H1 (cell line): ENCODE measurements at regions not wholly inside any gene's neighbourhood (a gene's known extent, or its start where the extent isn't known, plus 50 kb on each side); places are given as distances from the start of the nearest gene placed in this dataset.

Experiments used
- CTCF ChIA-PET: fragments of 300-600 bp; sonication (Branson Sonifier 250); formaldehyde crosslinking; loops from one replicate; lab custom pipeline; 2021; ENCODE audit not compliant: partially characterized antibody; lab: Charles Lee
- POLR2A ChIA-PET: fragments of 300-600 bp; sonication (Branson Sonifier 250); formaldehyde crosslinking; loops from one replicate; lab custom pipeline; 2021; ENCODE audit warnings: inconsistent platforms; ENCODE audit not compliant: partially characterized antibody; lab: Charles Lee
- DNase-seq, 2 experiments: peaks; one replicate each; pipeline versions ENCODE4 v3.0.0 to v3.0.0-alpha.2; 2010 to 2022; ENCODE audit warnings: low spot score in 2 of 2, low read depth in 1 of 2, mixed read lengths in 1 of 2
- FAIRE-seq: peaks from 2 replicates; lab custom pipeline; 2011; peaks lifted over from hg19 to GRCh38; lab: Jason Lieb, UNC
- H2AFZ ChIP-seq: 2 replicates; pipeline ENCODE4 v1.8.1; 2012; ENCODE audit warnings: low read length, inconsistent platforms
- H2AK5ac ChIP-seq: 2 replicates; pipeline ENCODE4 v1.6.1; 2013; ENCODE audit warnings: low read depth, low read length
- H2BK120ac ChIP-seq: replicated peaks from 2 replicates; pipeline ENCODE3; 2013; ENCODE audit warnings: low read depth, low read length, inconsistent platforms
- H2BK12ac ChIP-seq: 2 replicates; pipeline ENCODE4 v1.6.1; 2013; ENCODE audit warnings: low read depth, low read length
- H2BK15ac ChIP-seq: 2 replicates; pipeline ENCODE4 v1.6.1; 2013; ENCODE audit warnings: low read length
- H2BK20ac ChIP-seq: 2 replicates; pipeline ENCODE4 v1.6.1; 2013; ENCODE audit warnings: low read length
- H2BK5ac ChIP-seq: 2 replicates; pipeline ENCODE4 v1.6.1; 2013; ENCODE audit warnings: low read depth, low read length
- H3K14ac ChIP-seq: 2 replicates; pipeline ENCODE4 v1.6.1; 2013; ENCODE audit warnings: inconsistent platforms; ENCODE audit not compliant: insufficient read length
- H3K18ac ChIP-seq: 2 replicates; pipeline ENCODE4 v1.6.1; 2013; ENCODE audit warnings: low read length; ENCODE audit errors: extremely low read depth
- H3K23ac ChIP-seq: 2 replicates; pipeline ENCODE4 v1.6.1; 2013; ENCODE audit warnings: inconsistent platforms; ENCODE audit not compliant: insufficient read length
- H3K23me2 ChIP-seq: 2 replicates; pipeline ENCODE4 v1.6.1; 2013; ENCODE audit warnings: low read depth, low read length
- H3K27ac ChIP-seq: 2 replicates; pipeline ENCODE4 v1.6.1; 2011; ENCODE audit warnings: low read depth, low read length, inconsistent platforms
- H3K27me3 ChIP-seq, 4 experiments: replicated peaks in 1 of 4; 1 replicate in 1 of 4; 2 replicates in 3 of 4; pipeline versions ENCODE4 v1.6.1 to v1.8.1; 2011 to 2013; ENCODE audit warnings: low read length in 3 of 4, mild to moderate bottlenecking in 3 of 4, inconsistent platforms in 2 of 4, mixed read lengths in 2 of 4, moderate library complexity in 1 of 4; ENCODE audit not compliant: control insufficient read depth in 3 of 4, insufficient read depth in 3 of 4; ENCODE audit errors: extremely low read depth in 1 of 4
- H3K36me3 ChIP-seq, 4 experiments: 2 replicates each; pipeline versions ENCODE4 v1.6.1 to v1.8.1; 2011 to 2013; ENCODE audit warnings: mild to moderate bottlenecking in 4 of 4, low read length in 3 of 4, moderate library complexity in 2 of 4, control low read depth in 1 of 4, inconsistent platforms in 1 of 4; ENCODE audit not compliant: insufficient read depth in 4 of 4, control insufficient read depth in 2 of 4
- H3K4ac ChIP-seq: replicated peaks from 2 replicates; pipeline ENCODE3; 2013; ENCODE audit warnings: low read length, low read depth, mixed read lengths, inconsistent platforms; ENCODE audit not compliant: insufficient read length
- H3K4me1 ChIP-seq, 4 experiments: replicated peaks in 1 of 4; 1 replicate in 1 of 4; 2 replicates in 3 of 4; pipeline versions ENCODE4 v1.6.1 to v1.8.1; 2011 to 2013; ENCODE audit warnings: low read length in 3 of 4, inconsistent platforms in 2 of 4, mixed read lengths in 1 of 4; ENCODE audit not compliant: insufficient read depth in 4 of 4, control insufficient read depth in 3 of 4
- H3K4me2 ChIP-seq, 2 experiments: 2 replicates each; pipeline versions ENCODE4 v1.6.1 to v1.8.1; 2011 to 2013; ENCODE audit warnings: low read depth in 2 of 2, low read length in 2 of 2, control low read depth in 1 of 2, inconsistent platforms in 1 of 2, mild to moderate bottlenecking in 1 of 2; ENCODE audit not compliant: insufficient read depth in 1 of 2
- H3K4me3 ChIP-seq, 4 experiments: fragments of 200-600, 300-600 bp in 1 of 4; sonication (generic), shearing (Covaris generic), sonication (Bioruptor Twin) in 1 of 4; 2 replicates each; pipeline versions ENCODE4 v1.5.1 to v1.8.1; 2011 to 2016; ENCODE audit warnings: low read length in 4 of 4, low read depth in 3 of 4, control low read depth in 2 of 4, inconsistent platforms in 2 of 4, mild to moderate bottlenecking in 2 of 4, mixed read lengths in 1 of 4, moderate library complexity in 1 of 4; ENCODE audit not compliant: insufficient read depth in 2 of 4; ENCODE audit errors: extremely low read depth in 1 of 4
- H3K56ac ChIP-seq: replicated peaks from 2 replicates; pipeline ENCODE3; 2013; ENCODE audit warnings: low read depth, mild to moderate bottlenecking, mixed read lengths, low read length, inconsistent platforms; ENCODE audit not compliant: insufficient read length
- H3K79me1 ChIP-seq: 2 replicates; pipeline ENCODE4 v1.6.1; 2013; ENCODE audit warnings: low read depth, low read length, control low read depth
- H3K79me2 ChIP-seq, 2 experiments: 2 replicates each; pipeline versions ENCODE4 v1.6.1 to v1.8.1; 2012 to 2013; ENCODE audit warnings: low read length in 2 of 2, mild to moderate bottlenecking in 2 of 2, inconsistent platforms in 1 of 2; ENCODE audit not compliant: insufficient read depth in 2 of 2, control insufficient read depth in 1 of 2
- H3K9ac ChIP-seq, 4 experiments: replicated peaks in 1 of 4; 1 replicate in 1 of 4; 2 replicates in 3 of 4; pipeline versions ENCODE4 v1.6.1 to v1.8.1; 2011 to 2013; ENCODE audit warnings: low read depth in 3 of 4, low read length in 3 of 4, control low read depth in 2 of 4, mild to moderate bottlenecking in 2 of 4, moderate library complexity in 2 of 4, inconsistent platforms in 1 of 4; ENCODE audit errors: extremely low read depth in 1 of 4
- H3K9me3 ChIP-seq, 2 experiments: 2 replicates each; pipeline versions ENCODE4 v1.6.1 to v1.8.1; 2012 to 2013; ENCODE audit warnings: mild to moderate bottlenecking in 2 of 2, moderate library complexity in 2 of 2, control low read depth in 1 of 2, inconsistent platforms in 1 of 2, low read depth in 1 of 2, low read length in 1 of 2, mixed read lengths in 1 of 2; ENCODE audit not compliant: insufficient read depth in 2 of 2
- H4K20me1 ChIP-seq, 2 experiments: replicated peaks in 1 of 2; 2 replicates each; pipeline versions ENCODE3 to v1.8.1; 2011 to 2013; ENCODE audit warnings: inconsistent platforms in 2 of 2, low read length in 2 of 2, mild to moderate bottlenecking in 1 of 2; ENCODE audit not compliant: insufficient read depth in 2 of 2, control insufficient read depth in 1 of 2
- H4K5ac ChIP-seq: 2 replicates; pipeline ENCODE4 v1.6.1; 2013; ENCODE audit warnings: low read length, low read depth, mixed read lengths, inconsistent platforms; ENCODE audit not compliant: insufficient read length
- H4K8ac ChIP-seq: 2 replicates; pipeline ENCODE4 v1.8.0; 2013; ENCODE audit warnings: mild to moderate bottlenecking, moderate library complexity, low read length, inconsistent platforms; ENCODE audit not compliant: insufficient read depth; ENCODE audit errors: extremely low read depth
- H4K91ac ChIP-seq: replicated peaks from 2 replicates; pipeline ENCODE3; 2013; ENCODE audit warnings: low read length, mixed read lengths, inconsistent platforms; ENCODE audit not compliant: insufficient read length
- BCL11A ChIP-seq, 2 experiments: IDR thresholded peaks; one replicate each; pipeline ENCODE4 v1.6.1; 2011; ENCODE audit warnings: low read depth in 2 of 2, low read length in 2 of 2, mild to moderate bottlenecking in 2 of 2
- SIN3A ChIP-seq, 2 experiments: IDR thresholded peaks in 1 of 2; conservative IDR thresholded peaks in 1 of 2; 2 replicates each; pipeline ENCODE4 v1.6.1; 2011 to 2012; ENCODE audit warnings: low read length in 2 of 2, improper control_type of control experiment in 1 of 2, low read depth in 1 of 2, mild to moderate bottlenecking in 1 of 2
- SRF ChIP-seq: IDR thresholded peaks from 2 replicates; pipeline ENCODE4 v1.6.1; 2011; ENCODE audit warnings: mild to moderate bottlenecking, low read depth, low read length, moderate library complexity
- TAF7 ChIP-seq: optimal IDR thresholded peaks from 2 replicates; pipeline ENCODE3; 2011; ENCODE audit warnings: low read depth, mild to moderate bottlenecking, inconsistent platforms, low read length, moderate library complexity, borderline replicate concordance
- WGBS, 2 experiments: shearing (Covaris generic) in 1 of 2; methylation state at CpG; one replicate each; pipeline versions ENCODE4 v1.1.6 to v1.1.7; 2013 to 2015; ENCODE audit warnings: low lambda C conversion rate in 2 of 2, mixed read lengths in 2 of 2, inconsistent platforms in 1 of 2, low coverage in 1 of 2, missing lambda C conversion rate in 1 of 2; ENCODE audit not compliant: insufficient replicate concordance in 2 of 2, insufficient coverage in 1 of 2, insufficient read length in 1 of 2; ENCODE audit errors: extremely low coverage in 1 of 2, missing lambda C conversion rate in 1 of 2; 5-methylcytosine and 5-hydroxymethylcytosine counted together

DNA sequence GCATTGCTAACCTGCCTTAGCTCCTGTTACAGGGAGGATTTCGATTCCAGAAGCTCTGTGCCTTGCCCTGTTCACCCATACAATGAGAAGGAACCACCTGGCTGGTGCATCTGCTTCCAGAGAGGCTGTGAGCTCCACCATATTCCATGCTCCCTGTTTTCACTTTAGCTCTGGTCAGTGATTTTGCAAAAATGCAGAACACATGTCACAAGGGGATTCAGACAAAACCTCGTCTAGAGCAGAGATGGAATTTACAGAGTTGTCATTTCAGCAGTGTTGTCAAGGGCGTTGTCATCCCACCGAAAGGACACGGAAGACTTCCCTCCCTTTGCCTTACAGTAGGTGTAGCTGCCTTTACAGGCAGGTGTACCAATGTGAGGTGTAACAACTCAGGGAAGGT is 223.0 kb upstream of the ARID1B start:
- no peak overlapping the region for H3K18ac ChIP-seq
- no peak overlapping the region for H3K23ac ChIP-seq
- no peak overlapping the region for H2BK120ac ChIP-seq
- no peak overlapping the region; the same call in 1 of the 2 replicates for H4K8ac ChIP-seq
- no peak overlapping the region for H2BK20ac ChIP-seq
- no peaks in the 10 kb centered on the region for H3K4me1 ChIP-seq
- H2BK15ac ChIP-seq, result no peak overlapping the region
- ChIA-PET POLR2A (no interaction called here), CTCF (interaction anchor here (0.8 kb wide), 1 partner anchor 11 kb away, joined by 3 read pairs; no protein-coding TSS in a partner anchor)
- no peak overlapping the region for H2BK12ac ChIP-seq
- H2AFZ ChIP-seq, result no peak overlapping the region
- H3K4me3 ChIP-seq, result no peak overlapping the region
- 0 out of 4 replicates have a peak, but pooled peaks cover 0 to under 1% of the 10 kb centered on the region in 2 experiments for H3K9me3 ChIP-seq
- 80% methylated on average over 5 of the region's 5 CpGs; no CpG with 5 or more reads in 1 of the 2 experiments for WGBS, 2 experiments
- H3K23me2 ChIP-seq, result no peaks in the 10 kb centered on the region; the same call in 1 of the 2 replicates
- no peak overlapping the region for H3K9ac ChIP-seq
- no peak overlapping the region for H3K4ac ChIP-seq
- no peaks in the 10 kb centered on the region for H3K79me2 ChIP-seq
- H3K27ac ChIP-seq, result no peak overlapping the region
- H3K56ac ChIP-seq, result no peak overlapping the region
- no peak overlapping the region for H2BK5ac ChIP-seq
- FAIRE-seq (no peak), DNase-seq (no peak)
- H4K91ac ChIP-seq, result no peak overlapping the region
- no peaks in the 10 kb centered on the region for H4K20me1 ChIP-seq
- no peaks in the 10 kb centered on the region for H3K79me1 ChIP-seq
- no peaks in the 10 kb centered on the region for H3K36me3 ChIP-seq
- no peak overlapping the region for H3K14ac ChIP-seq
- H3K27me3 ChIP-seq, result no peaks in the 10 kb centered on the region
- H3K4me2 ChIP-seq, result no peak overlapping the region
- no peak overlapping the region for H2AK5ac ChIP-seq
- no peak overlapping the region for H4K5ac ChIP-seq
- no peak for TF ChIP-seq SIN3A (conservative IDR thresholded peaks at IDR 0.05 in 1 of 2, IDR thresholded peaks at IDR 0.05 in 1 of 2; ENCODE audit: low read depth in 1 of 2, low read length in 2 of 2)
- no peak for TF ChIP-seq SRF
- no peak for TF ChIP-seq TAF7
- TF ChIP-seq BCL11A (IDR thresholded peaks at IDR 0.05; ENCODE audit: low read depth in 2 of 2, low read length in 2 of 2), result no peak
